HUES48 (cell line): ENCODE measurements at regions not wholly inside any gene's neighbourhood (a gene's known extent, or its start where the extent isn't known, plus 50 kb on each side); places are given as distances from the start of the nearest gene placed in this dataset.
"Not testable (repeated sequence)": the region's sequence is repeated elsewhere in the genome, so short reads cannot be mapped to it uniquely, and the experiment has no call there.

Experiments used
- H3K27ac ChIP-seq: one replicate; pipeline ENCODE4 v1.7.0; 2013; ENCODE audit warnings: low read depth, low read length, inconsistent platforms
- H3K27me3 ChIP-seq: 2 replicates; pipeline ENCODE4 v1.6.1; 2013; ENCODE audit warnings: mild to moderate bottlenecking, low read length; ENCODE audit not compliant: control insufficient read depth, insufficient read depth
- H3K36me3 ChIP-seq: 2 replicates; pipeline ENCODE4 v1.6.1; 2013; ENCODE audit warnings: low read length; ENCODE audit not compliant: control insufficient read depth, insufficient read depth
- H3K4me1 ChIP-seq: 2 replicates; pipeline ENCODE4 v1.6.1; 2013; ENCODE audit warnings: mild to moderate bottlenecking, low read length; ENCODE audit not compliant: control insufficient read depth, insufficient read depth
- H3K4me3 ChIP-seq: 2 replicates; pipeline ENCODE4 v1.5.1; 2013; ENCODE audit warnings: mild to moderate bottlenecking, low read depth, low read length
- H3K9ac ChIP-seq: 2 replicates; pipeline ENCODE4 v1.6.1; 2013; ENCODE audit warnings: mild to moderate bottlenecking, low read depth, low read length, moderate library complexity
- H3K9me3 ChIP-seq: 2 replicates; pipeline ENCODE4 v1.6.1; 2013; ENCODE audit warnings: low read length; ENCODE audit not compliant: control insufficient read depth, insufficient read depth

DNA sequence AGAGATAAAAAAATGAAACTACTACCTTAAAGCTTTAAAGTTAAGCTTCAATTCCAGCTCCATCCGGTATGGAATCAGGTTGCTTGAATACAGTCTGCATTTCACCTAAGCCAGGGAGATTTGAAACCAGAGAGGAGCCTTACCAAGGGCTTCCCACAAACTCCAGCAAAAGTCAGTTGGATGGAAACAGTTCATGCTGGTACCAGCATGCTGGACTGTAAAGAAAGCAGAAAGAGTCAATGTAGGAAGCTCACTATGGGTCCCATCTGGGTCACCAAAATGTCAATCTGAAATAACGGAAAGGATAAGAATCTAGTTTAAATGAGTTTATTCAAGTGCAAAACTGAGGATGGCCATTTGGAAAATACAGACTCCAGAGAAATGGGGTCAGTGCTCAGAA lies 65.3 kb downstream of the CDO1 start:
- Histone ChIP-seq H3K27ac (no peak overlapping the region), H3K9ac (no peak overlapping the region), H3K36me3 (no peaks in the 10 kb centered on the region), H3K9me3 (no peaks in the 10 kb centered on the region), H3K27me3 (no peaks in the 10 kb centered on the region), H3K4me3 (no peak overlapping the region), H3K4me1 (peaks cover 14% of the 10 kb centered on the region)

DNA sequence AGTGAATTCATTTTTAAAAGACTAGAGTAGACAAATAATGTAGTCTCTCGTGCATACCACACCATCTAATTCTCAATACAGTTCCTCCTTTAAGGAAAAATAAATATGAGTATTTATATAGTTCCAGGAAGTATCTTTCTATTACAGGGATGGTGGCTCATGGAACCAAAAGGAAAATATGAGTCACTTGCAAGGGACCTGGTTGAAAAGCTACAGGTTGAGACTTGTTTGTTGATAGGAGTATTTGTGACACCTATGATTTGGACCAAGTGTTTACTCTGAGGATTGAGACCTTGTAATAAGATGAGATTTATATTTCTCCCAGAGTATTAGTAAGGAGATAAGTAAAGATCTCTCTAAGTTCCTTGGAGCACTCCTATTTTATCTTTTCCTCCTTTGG lies 67.4 kb downstream of the CDO1 start:
- Histone ChIP-seq H3K4me3 (no peak overlapping the region), H3K36me3 (no peaks in the 10 kb centered on the region), H3K9ac (no peak overlapping the region), H3K27me3 (no peaks in the 10 kb centered on the region), H3K4me1 (peaks cover 14% of the 10 kb centered on the region), H3K9me3 (no peaks in the 10 kb centered on the region), H3K27ac (no peak overlapping the region)

DNA sequence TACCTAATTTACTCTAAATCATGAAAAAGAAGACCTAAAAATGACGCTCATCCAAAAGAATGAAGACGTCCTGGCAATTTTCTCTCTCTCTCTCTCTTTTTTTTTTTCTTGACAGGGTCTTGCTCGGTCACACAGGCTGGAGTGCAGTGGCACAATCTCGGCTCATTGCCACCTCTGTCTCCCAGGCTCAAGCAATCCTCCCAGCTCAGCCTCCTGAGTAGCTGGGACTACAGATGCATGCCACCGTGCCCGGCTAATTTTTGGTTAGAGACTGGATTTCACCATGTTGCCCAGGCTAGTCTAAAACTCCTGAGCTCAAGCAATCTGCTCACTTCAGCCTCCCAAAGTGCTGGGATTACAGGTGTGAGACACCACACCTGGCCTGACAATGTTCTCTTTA lies 77.2 kb downstream of the CDO1 start:
- H3K4me3 ChIP-seq, H3K9ac ChIP-seq, H3K27ac ChIP-seq, H3K9me3 ChIP-seq, H3K27me3 ChIP-seq, H3K36me3 ChIP-seq: not testable (repeated sequence)
- H3K4me1 ChIP-seq: peaks cover 45% of the 10 kb centered on the region

DNA sequence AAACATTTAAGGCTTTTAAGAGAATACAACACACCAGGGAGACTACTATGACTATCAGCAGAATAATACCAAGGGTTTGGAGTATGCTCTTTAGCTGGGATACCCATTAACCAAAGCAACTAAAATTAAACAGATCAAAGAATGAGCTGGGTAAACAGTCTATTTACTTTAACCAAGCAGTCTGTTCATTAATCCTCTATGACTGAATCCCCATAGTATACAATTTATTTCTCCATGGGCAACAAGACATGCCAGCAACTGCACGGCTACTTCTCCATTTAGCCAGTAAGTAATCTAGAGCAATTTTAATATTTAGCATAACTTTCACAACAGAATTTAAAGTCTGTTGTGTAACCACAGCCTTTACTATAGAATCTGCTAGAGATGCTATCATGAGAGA lies 77.6 kb downstream of the CDO1 start:
- no peaks in the 10 kb centered on the region; the same call in 1 of the 2 replicates for H3K9me3 ChIP-seq
- H3K4me1 ChIP-seq: peaks cover 46% of the 10 kb centered on the region
- H3K27ac ChIP-seq: no peak overlapping the region
- no peaks in the 10 kb centered on the region for H3K27me3 ChIP-seq
- no peak overlapping the region for H3K4me3 ChIP-seq
- no peaks in the 10 kb centered on the region for H3K36me3 ChIP-seq
- no peak overlapping the region for H3K9ac ChIP-seq

DNA sequence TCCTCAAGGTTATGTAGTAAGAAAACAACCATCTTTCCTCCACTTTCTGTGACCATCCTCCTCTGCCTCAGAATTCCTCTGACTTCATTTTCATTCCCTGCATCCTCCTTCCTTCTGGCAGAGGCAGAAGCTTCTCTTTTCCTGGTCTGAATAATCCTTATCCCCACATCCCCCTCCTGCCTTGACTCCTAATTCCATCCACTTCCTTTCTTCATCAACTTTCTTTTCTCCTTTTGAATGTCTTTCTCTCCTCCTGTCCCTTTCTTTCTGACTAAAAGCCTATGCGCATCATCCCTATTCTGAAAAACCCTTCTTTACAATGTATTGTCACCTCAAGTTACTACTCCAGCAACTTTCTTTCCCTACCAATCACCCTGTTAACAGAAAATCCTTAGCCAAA lies 79.0 kb downstream of the CDO1 start:
- Histone ChIP-seq H3K9me3 (no peaks in the 10 kb centered on the region), H3K27me3 (no peaks in the 10 kb centered on the region), H3K4me1 (peaks cover 53% of the 10 kb centered on the region), H3K9ac (peak overlapping the region; percentile 1; the same call in 1 of the 2 replicates), H3K27ac (peak overlapping the region; percentile 75), H3K4me3 (peak overlapping the region; percentile 35), H3K36me3 (no peaks in the 10 kb centered on the region)

DNA sequence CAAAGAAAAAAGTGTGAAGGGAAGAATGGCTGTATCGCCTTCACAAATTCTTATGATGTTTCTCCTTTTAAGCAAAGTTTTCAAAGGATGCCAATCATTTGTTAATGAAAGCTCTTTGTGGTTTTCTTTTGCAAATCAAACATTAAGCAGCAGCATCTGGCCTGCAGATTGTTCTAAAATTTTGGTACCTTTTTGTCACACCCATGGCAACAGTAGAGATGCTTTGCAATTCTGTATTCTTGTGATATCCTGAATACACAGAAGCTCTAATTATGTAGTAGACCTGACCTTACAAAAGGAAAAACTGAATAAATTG lies 79.8 kb downstream of the CDO1 start:
- Histone ChIP-seq H3K36me3 (no peaks in the 10 kb centered on the region), H3K9me3 (no peaks in the 10 kb centered on the region), H3K27ac (peak overlapping the region; percentile 75), H3K4me1 (peaks cover 53% of the 10 kb centered on the region), H3K9ac (peak overlapping the region; percentile 47; the same call in 1 of the 2 replicates), H3K4me3 (peak overlapping the region; percentile 35; the same call in 1 of the 2 replicates), H3K27me3 (no peaks in the 10 kb centered on the region)

DNA sequence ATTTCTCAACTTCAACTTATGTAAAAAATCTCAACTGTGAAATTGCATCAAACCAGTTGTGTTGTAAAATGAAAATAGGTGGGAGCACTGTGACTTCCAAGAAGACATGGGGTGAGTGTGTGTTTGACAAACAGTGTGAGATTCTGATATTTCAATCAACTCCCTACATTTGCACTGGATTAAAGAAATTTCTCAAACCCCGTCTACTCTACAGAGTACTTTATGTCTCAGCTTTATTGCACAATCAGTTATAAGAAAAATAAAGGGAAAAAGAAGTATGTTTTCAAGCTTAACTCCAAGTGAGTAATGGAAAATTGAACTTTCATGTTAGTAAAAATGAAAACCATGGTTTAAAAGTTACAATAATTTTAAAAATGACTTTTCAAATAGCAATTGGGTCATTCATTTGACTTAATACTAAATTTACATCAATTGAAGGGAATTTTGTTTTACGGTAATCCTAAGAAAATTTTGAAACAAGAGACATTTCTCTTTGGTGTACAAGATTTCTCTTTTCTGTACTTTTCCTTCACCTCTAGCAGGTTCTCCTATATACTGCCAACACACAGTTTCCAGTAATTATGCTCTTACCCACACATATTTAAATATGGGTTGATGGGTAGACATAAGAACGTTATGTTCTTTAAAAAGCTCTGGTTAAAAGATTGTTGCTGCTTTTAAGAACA lies 80.3 kb downstream of the CDO1 start:
- no peaks in the 10 kb centered on the region for H3K9me3 ChIP-seq
- peaks cover 53% of the 10 kb centered on the region for H3K4me1 ChIP-seq
- peak overlapping the region; percentile 35; the same call in 1 of the 2 replicates for H3K4me3 ChIP-seq
- no peaks in the 10 kb centered on the region for H3K36me3 ChIP-seq
- H3K27me3 ChIP-seq: no peaks in the 10 kb centered on the region
- H3K27ac ChIP-seq: peak overlapping the region; percentile 75
- peak overlapping the region; percentile 47; the same call in 1 of the 2 replicates for H3K9ac ChIP-seq

DNA sequence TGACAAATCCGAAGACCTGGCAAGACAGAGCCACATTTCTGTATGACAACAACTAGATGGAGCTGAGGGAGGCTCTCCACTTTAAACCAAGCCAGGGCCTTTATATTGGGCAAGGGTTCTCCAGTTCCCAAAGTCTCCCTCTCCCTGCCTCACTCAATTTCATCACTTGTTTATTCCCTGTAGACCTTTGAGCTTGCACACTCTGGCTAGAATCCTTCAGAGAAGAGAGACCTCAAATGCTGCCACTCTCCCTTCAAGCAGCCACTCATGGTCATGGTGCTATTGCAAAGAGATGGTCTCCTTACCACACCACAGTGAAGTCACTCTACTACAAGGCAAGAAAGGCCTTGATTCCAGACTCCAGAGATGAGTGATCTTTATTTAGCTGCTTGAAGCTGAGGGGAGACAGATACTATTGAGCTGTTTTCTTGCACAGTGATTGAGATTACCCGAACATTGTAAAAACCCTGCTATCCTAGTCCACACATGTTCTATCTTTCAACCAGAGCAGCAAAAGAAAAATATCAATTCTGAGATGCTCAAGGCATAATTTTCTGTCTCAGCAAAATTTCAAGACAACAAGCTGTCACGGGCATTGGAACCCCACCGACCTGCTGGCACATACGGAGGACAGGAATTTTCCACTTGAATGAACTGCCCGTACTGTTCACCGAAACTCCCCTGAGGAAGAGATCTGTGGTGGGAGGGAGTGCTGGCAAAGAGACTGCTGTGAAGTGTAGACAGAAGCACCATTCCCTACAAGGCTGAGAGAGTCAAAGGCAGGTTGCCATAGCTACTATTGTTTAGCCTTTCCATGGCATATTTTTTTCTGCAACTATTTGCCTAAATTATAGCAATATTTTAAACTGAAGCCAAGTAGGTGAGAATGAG lies 81.1 kb downstream of the CDO1 start:
- no peaks in the 10 kb centered on the region for H3K9me3 ChIP-seq
- H3K27me3 ChIP-seq: no peaks in the 10 kb centered on the region
- H3K4me1 ChIP-seq: peaks cover 53% of the 10 kb centered on the region
- no peak overlapping the region for H3K4me3 ChIP-seq
- H3K9ac ChIP-seq: no peak overlapping the region
- H3K27ac ChIP-seq: no peak overlapping the region
- H3K36me3 ChIP-seq: no peaks in the 10 kb centered on the region

DNA sequence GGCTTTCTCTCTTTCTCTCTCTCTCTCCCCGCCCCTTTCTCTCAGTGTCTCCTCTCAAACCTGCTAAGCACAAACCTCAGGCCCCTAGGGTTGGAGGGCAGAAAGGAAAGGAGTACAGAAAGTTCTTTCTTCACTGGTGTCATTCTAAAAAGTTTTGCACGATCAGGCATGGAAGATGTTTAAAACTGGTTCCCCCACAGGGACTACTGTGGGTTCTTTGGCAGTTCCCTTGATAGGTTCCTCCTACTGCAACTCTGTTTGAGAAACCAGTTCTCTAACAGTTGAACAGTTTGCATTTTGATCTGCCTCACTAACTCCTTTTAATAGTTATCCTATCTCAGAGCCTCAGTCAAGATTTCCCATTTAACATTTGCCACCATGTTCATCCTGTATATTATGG lies 82.9 kb downstream of the CDO1 start:
- Histone ChIP-seq H3K27ac (no peak overlapping the region), H3K9ac (no peak overlapping the region), H3K27me3 (no peaks in the 10 kb centered on the region), H3K36me3 (no peaks in the 10 kb centered on the region), H3K4me3 (no peak overlapping the region), H3K4me1 (peaks cover 50% of the 10 kb centered on the region), H3K9me3 (no peaks in the 10 kb centered on the region)

DNA sequence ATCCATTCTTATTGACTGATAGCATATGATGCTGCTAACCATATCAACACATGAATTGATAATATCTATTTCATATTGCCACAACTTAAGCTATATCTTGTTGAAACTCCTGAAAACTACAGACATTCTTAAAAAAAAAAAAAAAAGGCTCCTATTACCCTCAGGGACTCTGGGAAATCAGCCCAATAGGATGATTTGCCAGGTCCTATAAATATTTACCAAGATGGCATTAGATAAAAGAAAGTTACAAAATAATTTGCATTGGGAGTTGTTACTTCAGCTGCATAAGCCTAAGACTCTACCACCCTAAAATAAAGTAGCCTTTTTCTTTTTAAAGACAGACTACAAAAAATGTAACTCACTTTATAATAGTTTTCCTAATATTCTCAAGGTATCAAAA lies 84.4 kb downstream of the CDO1 start:
- H3K36me3 ChIP-seq: no peaks in the 10 kb centered on the region
- no peak overlapping the region for H3K27ac ChIP-seq
- no peak overlapping the region for H3K9ac ChIP-seq
- no peak overlapping the region for H3K4me3 ChIP-seq
- peaks cover 34% of the 10 kb centered on the region for H3K4me1 ChIP-seq
- no peaks in the 10 kb centered on the region for H3K27me3 ChIP-seq
- H3K9me3 ChIP-seq: no peaks in the 10 kb centered on the region

DNA sequence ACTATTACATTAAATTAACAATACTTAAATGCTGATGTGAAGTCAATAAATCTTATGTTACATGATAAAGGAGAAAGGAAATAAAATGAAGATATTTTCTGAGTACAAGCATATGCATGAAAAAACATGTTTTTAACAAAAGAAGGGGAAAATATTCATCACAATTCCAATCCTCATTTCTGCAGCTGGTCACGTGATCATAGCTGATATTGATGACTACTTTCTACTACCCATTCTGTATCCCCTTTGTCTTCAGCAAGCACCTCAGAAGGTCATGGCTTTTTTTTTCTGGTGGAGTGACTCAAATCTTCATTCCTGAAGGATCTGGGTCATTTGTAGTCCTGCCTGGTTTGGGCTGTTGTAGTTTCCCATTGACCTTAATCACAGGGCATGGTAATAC lies 90.9 kb downstream of the CDO1 start:
- Histone ChIP-seq H3K9ac (no peak overlapping the region), H3K36me3 (no peaks in the 10 kb centered on the region), H3K27me3 (no peaks in the 10 kb centered on the region), H3K27ac (no peak overlapping the region), H3K9me3 (no peaks in the 10 kb centered on the region; the same call in 1 of the 2 replicates), H3K4me3 (no peak overlapping the region), H3K4me1 (no peaks in the 10 kb centered on the region)
